SK-N-SH treated with all-trans-retinoic acid at 6 μM for 48 hours (cell line): ENCODE measurements at regions not wholly inside any gene's neighbourhood (a gene's known extent, or its start where the extent isn't known, plus 50 kb on each side); places are given as distances from the start of the nearest gene placed in this dataset.

Experiments
- ARNTL ChIP-seq: fragments of 450-650 bp; formaldehyde crosslinking; IDR thresholded peaks from 2 replicates; pipeline ENCODE4 v1.5.0; 2020; ENCODE audit warnings: low read depth, mild to moderate bottlenecking, moderate library complexity, borderline replicate concordance
- CSDC2 ChIP-seq: fragments of 250-450 bp; sonication (Bioruptor Pico); IDR thresholded peaks from 2 replicates; pipeline ENCODE4 v1.5.0; 2020; ENCODE audit warnings: mild to moderate bottlenecking, moderate library complexity
- GLIS3 ChIP-seq: fragments of 250-450 bp; sonication (Bioruptor Pico); IDR thresholded peaks from 2 replicates; pipeline ENCODE4 v1.5.0; 2020; ENCODE audit warnings: mild to moderate bottlenecking, moderate library complexity
- RARB ChIP-seq: fragments of 250-450 bp; sonication (Bioruptor Pico); IDR thresholded peaks from 2 replicates; pipeline ENCODE4 v1.8.0; 2021; ENCODE audit warnings: mild to moderate bottlenecking, moderate library complexity
- TOX ChIP-seq: fragments of 250-450 bp; sonication (Bioruptor Pico); IDR thresholded peaks from 2 replicates; pipeline ENCODE4 v1.8.0; 2021; ENCODE audit warnings: mild to moderate bottlenecking, moderate library complexity, borderline replicate concordance
- ZC3H10 ChIP-seq: fragments of 250-450 bp; sonication (Bioruptor Pico); IDR thresholded peaks from 2 replicates; pipeline ENCODE4 v1.5.1; 2021; ENCODE audit warnings: mild to moderate bottlenecking, moderate library complexity
- ZFP3 ChIP-seq: fragments of 250-450 bp; sonication (Bioruptor Pico); IDR thresholded peaks from 2 replicates; pipeline ENCODE4 v1.5.0; 2020; ENCODE audit warnings: mild to moderate bottlenecking, moderate library complexity
- TF ChIP-seq, protein P1 (sequence below): fragments of 250-450 bp; sonication (Bioruptor Pico); IDR thresholded peaks from 2 replicates; pipeline ENCODE4 v1.5.1; 2020; ENCODE audit warnings: low read depth, mild to moderate bottlenecking, moderate library complexity
- TF ChIP-seq, protein P2 (sequence below): fragments of 250-450 bp; sonication (Bioruptor Pico); IDR thresholded peaks from 2 replicates; pipeline ENCODE4 v1.8.0; 2020; ENCODE audit warnings: mild to moderate bottlenecking, moderate library complexity, borderline replicate concordance
- TF ChIP-seq, protein P3 (sequence below): fragments of 250-450 bp; sonication (Bioruptor Pico); IDR thresholded peaks from 2 replicates; pipeline ENCODE4 v1.5.1; 2021; ENCODE audit warnings: mild to moderate bottlenecking, moderate library complexity

DNA sequence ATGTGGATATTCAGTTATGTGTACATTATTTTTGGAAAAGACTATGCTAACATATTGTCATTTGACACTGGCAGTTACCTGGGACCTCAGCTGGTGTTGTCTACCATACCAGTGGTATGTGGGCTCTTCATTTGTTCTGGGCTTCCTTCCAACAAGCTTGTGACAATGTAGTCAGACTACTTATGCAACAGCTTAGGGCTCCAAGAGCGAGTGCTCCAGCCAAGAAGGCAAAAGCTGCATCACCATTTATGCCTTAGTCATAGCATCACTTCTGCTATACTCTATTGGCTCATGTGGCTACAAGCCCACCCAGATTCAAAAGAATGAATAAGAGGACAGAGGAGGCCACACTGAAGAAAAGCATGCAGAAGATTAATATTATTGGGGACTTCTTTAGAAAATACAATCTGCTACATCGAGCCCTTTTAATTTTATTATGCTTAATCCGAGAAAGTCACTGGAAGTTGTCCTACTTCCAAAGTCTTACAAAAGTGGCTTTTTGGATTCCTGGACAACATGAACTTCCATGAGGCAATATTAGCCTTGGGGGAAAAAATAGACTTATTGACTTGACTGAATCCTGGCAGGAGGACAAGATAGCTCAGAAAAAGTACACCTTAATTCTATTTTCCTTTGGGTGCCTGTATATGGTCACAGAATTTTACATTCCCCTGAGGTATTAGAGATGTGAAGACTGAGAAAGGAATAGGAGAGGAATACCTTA lies 529.4 kb upstream of the HTR2A start:
- TF ChIP-seq GLIS3 (CRISPR knock-in tag) (no peak), CSDC2 (CRISPR knock-in tag) (no peak), ZC3H10 (CRISPR knock-in tag) (no peak), TOX (CRISPR knock-in tag) (no peak), RARB (CRISPR knock-in tag) (no peak), ZFP3 (CRISPR knock-in tag) (no peak), ARNTL (no peak)
- TF ChIP-seq, protein P1, sequence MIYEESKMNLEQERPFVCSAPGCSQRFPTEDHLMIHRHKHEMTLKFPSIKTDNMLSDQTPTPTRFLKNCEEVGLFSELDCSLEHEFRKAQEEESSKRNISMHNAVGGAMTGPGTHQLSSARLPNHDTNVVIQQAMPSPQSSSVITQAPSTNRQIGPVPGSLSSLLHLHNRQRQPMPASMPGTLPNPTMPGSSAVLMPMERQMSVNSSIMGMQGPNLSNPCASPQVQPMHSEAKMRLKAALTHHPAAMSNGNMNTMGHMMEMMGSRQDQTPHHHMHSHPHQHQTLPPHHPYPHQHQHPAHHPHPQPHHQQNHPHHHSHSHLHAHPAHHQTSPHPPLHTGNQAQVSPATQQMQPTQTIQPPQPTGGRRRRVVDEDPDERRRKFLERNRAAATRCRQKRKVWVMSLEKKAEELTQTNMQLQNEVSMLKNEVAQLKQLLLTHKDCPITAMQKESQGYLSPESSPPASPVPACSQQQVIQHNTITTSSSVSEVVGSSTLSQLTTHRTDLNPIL (CRISPR knock-in tag): no peak
- TF ChIP-seq, protein P2, sequence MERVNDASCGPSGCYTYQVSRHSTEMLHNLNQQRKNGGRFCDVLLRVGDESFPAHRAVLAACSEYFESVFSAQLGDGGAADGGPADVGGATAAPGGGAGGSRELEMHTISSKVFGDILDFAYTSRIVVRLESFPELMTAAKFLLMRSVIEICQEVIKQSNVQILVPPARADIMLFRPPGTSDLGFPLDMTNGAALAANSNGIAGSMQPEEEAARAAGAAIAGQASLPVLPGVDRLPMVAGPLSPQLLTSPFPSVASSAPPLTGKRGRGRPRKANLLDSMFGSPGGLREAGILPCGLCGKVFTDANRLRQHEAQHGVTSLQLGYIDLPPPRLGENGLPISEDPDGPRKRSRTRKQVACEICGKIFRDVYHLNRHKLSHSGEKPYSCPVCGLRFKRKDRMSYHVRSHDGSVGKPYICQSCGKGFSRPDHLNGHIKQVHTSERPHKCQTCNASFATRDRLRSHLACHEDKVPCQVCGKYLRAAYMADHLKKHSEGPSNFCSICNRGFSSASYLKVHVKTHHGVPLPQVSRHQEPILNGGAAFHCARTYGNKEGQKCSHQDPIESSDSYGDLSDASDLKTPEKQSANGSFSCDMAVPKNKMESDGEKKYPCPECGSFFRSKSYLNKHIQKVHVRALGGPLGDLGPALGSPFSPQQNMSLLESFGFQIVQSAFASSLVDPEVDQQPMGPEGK (CRISPR knock-in tag): no peak
- TF ChIP-seq, protein P3, sequence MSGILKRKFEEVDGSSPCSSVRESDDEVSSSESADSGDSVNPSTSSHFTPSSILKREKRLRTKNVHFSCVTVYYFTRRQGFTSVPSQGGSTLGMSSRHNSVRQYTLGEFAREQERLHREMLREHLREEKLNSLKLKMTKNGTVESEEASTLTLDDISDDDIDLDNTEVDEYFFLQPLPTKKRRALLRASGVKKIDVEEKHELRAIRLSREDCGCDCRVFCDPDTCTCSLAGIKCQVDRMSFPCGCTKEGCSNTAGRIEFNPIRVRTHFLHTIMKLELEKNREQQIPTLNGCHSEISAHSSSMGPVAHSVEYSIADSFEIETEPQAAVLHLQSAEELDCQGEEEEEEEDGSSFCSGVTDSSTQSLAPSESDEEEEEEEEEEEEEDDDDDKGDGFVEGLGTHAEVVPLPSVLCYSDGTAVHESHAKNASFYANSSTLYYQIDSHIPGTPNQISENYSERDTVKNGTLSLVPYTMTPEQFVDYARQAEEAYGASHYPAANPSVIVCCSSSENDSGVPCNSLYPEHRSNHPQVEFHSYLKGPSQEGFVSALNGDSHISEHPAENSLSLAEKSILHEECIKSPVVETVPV (CRISPR knock-in tag): no peak
